ENCODE measurements at regions not wholly inside any gene's neighbourhood (a gene's known extent, or its start where the extent isn't known, plus 50 kb on each side); places are given as distances from the start of the nearest gene placed in this dataset.

DNA sequence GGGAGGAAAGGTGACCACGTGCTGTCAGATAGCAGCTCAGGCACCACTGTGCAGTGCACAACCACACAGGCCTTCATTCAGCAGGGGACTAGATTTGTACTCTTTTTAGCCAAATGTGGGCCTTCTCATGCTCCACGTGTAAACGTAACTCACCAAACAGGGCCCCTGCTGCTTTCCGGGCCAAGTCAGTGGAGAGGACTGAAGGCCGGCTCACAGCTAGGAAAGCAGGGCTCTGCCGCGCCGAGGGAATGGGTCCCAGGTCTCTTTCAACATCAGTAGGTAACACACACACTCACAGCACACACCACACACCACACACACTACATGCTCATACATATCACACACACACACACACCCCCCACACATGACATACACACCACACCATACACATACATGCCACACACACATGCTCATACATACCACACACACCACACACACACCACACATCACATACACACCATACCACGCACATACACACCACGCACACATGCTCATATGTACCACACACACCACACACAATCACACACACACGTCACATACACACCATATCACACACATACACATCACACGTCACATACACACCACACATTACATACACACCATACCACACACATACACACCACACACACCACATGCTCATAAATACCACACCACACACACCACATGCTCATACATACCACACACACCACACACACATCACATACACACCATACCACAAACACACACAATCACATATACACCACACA is 124.0 kb upstream of the ERG start (continued):
- peak; percentile 32; the same call in 1 of the 2 replicates for TF ChIP-seq GLI4 (tag by site-specific recombination; IDR thresholded peaks at IDR 0.05)
- no peak for TF ChIP-seq ZNF600 (tag by site-specific recombination; IDR thresholded peaks at IDR 0.05)
- TF ChIP-seq FEZF1 (tag by site-specific recombination; IDR thresholded peaks at IDR 0.05): no peak
- TF ChIP-seq, protein P1, sequence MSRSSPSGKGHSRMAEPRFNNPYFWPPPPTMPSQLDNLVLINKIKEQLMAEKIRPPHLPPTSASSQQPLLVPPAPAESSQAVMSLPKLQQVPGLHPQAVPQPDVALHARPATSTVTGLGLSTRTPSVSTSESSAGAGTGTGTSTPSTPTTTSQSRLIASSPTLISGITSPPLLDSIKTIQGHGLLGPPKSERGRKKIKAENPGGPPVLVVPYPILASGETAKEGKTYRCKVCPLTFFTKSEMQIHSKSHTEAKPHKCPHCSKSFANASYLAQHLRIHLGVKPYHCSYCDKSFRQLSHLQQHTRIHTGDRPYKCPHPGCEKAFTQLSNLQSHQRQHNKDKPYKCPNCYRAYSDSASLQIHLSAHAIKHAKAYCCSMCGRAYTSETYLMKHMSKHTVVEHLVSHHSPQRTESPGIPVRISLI (tag by site-specific recombination; IDR thresholded peaks at IDR 0.05): no peak
- TF ChIP-seq ZNF792 (tag by site-specific recombination; IDR thresholded peaks at IDR 0.05): no peak
- TF ChIP-seq ZNF202 (tag by site-specific recombination; IDR thresholded peaks at IDR 0.05; ENCODE audit: borderline replicate concordance): no peak
- TF ChIP-seq, protein P2, sequence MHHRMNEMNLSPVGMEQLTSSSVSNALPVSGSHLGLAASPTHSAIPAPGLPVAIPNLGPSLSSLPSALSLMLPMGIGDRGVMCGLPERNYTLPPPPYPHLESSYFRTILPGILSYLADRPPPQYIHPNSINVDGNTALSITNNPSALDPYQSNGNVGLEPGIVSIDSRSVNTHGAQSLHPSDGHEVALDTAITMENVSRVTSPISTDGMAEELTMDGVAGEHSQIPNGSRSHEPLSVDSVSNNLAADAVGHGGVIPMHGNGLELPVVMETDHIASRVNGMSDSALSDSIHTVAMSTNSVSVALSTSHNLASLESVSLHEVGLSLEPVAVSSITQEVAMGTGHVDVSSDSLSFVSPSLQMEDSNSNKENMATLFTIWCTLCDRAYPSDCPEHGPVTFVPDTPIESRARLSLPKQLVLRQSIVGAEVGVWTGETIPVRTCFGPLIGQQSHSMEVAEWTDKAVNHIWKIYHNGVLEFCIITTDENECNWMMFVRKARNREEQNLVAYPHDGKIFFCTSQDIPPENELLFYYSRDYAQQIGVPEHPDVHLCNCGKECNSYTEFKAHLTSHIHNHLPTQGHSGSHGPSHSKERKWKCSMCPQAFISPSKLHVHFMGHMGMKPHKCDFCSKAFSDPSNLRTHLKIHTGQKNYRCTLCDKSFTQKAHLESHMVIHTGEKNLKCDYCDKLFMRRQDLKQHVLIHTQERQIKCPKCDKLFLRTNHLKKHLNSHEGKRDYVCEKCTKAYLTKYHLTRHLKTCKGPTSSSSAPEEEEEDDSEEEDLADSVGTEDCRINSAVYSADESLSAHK (tag by site-specific recombination; IDR thresholded peaks at IDR 0.05): no peak
- TF ChIP-seq, protein P3, sequence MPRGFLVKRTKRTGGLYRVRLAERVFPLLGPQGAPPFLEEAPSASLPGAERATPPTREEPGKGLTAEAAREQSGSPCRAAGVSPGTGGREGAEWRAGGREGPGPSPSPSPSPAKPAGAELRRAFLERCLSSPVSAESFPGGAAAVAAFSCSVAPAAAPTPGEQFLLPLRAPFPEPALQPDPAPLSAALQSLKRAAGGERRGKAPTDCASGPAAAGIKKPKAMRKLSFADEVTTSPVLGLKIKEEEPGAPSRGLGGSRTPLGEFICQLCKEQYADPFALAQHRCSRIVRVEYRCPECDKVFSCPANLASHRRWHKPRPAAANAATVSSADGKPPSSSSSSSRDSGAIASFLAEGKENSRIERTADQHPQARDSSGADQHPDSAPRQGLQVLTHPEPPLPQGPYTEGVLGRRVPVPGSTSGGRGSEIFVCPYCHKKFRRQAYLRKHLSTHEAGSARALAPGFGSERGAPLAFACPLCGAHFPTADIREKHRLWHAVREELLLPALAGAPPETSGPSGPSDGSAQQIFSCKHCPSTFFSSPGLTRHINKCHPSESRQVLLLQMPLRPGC (tag by site-specific recombination; IDR thresholded peaks at IDR 0.05): no peak
- no peak for TF ChIP-seq SALL2 (tag by site-specific recombination; IDR thresholded peaks at IDR 0.05; ENCODE audit: borderline replicate concordance)
- no peak for TF ChIP-seq ZNF114 (tag by site-specific recombination; IDR thresholded peaks at IDR 0.05)
- no peak for TF ChIP-seq BCL11A (tag by site-specific recombination; IDR thresholded peaks at IDR 0.05; ENCODE audit: low read depth)
- TF ChIP-seq KLF7 (tag by site-specific recombination; IDR thresholded peaks at IDR 0.05; ENCODE audit: borderline replicate concordance): no peak
- TF ChIP-seq, protein P4, sequence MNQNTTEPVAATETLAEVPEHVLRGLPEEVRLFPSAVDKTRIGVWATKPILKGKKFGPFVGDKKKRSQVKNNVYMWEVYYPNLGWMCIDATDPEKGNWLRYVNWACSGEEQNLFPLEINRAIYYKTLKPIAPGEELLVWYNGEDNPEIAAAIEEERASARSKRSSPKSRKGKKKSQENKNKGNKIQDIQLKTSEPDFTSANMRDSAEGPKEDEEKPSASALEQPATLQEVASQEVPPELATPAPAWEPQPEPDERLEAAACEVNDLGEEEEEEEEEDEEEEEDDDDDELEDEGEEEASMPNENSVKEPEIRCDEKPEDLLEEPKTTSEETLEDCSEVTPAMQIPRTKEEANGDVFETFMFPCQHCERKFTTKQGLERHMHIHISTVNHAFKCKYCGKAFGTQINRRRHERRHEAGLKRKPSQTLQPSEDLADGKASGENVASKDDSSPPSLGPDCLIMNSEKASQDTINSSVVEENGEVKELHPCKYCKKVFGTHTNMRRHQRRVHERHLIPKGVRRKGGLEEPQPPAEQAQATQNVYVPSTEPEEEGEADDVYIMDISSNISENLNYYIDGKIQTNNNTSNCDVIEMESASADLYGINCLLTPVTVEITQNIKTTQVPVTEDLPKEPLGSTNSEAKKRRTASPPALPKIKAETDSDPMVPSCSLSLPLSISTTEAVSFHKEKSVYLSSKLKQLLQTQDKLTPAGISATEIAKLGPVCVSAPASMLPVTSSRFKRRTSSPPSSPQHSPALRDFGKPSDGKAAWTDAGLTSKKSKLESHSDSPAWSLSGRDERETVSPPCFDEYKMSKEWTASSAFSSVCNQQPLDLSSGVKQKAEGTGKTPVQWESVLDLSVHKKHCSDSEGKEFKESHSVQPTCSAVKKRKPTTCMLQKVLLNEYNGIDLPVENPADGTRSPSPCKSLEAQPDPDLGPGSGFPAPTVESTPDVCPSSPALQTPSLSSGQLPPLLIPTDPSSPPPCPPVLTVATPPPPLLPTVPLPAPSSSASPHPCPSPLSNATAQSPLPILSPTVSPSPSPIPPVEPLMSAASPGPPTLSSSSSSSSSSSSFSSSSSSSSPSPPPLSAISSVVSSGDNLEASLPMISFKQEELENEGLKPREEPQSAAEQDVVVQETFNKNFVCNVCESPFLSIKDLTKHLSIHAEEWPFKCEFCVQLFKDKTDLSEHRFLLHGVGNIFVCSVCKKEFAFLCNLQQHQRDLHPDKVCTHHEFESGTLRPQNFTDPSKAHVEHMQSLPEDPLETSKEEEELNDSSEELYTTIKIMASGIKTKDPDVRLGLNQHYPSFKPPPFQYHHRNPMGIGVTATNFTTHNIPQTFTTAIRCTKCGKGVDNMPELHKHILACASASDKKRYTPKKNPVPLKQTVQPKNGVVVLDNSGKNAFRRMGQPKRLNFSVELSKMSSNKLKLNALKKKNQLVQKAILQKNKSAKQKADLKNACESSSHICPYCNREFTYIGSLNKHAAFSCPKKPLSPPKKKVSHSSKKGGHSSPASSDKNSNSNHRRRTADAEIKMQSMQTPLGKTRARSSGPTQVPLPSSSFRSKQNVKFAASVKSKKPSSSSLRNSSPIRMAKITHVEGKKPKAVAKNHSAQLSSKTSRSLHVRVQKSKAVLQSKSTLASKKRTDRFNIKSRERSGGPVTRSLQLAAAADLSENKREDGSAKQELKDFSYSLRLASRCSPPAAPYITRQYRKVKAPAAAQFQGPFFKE (tag by site-specific recombination; IDR thresholded peaks at IDR 0.05; ENCODE audit: borderline replicate concordance): no peak
- no peak for TF ChIP-seq MEIS1 (CRISPR knock-in tag; IDR thresholded peaks at IDR 0.05; ENCODE audit: borderline replicate concordance)
- TF ChIP-seq ZFHX2 (tag by site-specific recombination; conservative IDR thresholded peaks at IDR 0.05): no peak
- no peak for TF ChIP-seq GFI1B (tag by site-specific recombination; IDR thresholded peaks at IDR 0.05)
- TF ChIP-seq, protein P5, sequence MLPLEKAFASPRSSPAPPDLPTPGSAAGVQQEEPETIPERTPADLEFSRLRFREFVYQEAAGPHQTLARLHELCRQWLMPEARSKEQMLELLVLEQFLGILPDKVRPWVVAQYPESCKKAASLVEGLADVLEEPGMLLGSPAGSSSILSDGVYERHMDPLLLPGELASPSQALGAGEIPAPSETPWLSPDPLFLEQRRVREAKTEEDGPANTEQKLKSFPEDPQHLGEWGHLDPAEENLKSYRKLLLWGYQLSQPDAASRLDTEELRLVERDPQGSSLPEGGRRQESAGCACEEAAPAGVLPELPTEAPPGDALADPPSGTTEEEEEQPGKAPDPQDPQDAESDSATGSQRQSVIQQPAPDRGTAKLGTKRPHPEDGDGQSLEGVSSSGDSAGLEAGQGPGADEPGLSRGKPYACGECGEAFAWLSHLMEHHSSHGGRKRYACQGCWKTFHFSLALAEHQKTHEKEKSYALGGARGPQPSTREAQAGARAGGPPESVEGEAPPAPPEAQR (tag by site-specific recombination; IDR thresholded peaks at IDR 0.05): no peak
- TF ChIP-seq, protein P6, sequence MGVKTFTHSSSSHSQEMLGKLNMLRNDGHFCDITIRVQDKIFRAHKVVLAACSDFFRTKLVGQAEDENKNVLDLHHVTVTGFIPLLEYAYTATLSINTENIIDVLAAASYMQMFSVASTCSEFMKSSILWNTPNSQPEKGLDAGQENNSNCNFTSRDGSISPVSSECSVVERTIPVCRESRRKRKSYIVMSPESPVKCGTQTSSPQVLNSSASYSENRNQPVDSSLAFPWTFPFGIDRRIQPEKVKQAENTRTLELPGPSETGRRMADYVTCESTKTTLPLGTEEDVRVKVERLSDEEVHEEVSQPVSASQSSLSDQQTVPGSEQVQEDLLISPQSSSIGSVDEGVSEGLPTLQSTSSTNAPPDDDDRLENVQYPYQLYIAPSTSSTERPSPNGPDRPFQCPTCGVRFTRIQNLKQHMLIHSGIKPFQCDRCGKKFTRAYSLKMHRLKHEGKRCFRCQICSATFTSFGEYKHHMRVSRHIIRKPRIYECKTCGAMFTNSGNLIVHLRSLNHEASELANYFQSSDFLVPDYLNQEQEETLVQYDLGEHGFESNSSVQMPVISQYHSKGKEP (tag by site-specific recombination; IDR thresholded peaks at IDR 0.05): no peak
- no peak for TF ChIP-seq GLIS2 (tag by site-specific recombination; IDR thresholded peaks at IDR 0.05)
- peak; percentile 67; the same call in 1 of the 2 replicates for TF ChIP-seq ZNF544 (tag by site-specific recombination; IDR thresholded peaks at IDR 0.05)
- TF ChIP-seq ZNF366 (tag by site-specific recombination; conservative IDR thresholded peaks at IDR 0.05): no peak
- TF ChIP-seq SCRT1 (tag by site-specific recombination; IDR thresholded peaks at IDR 0.05; ENCODE audit: borderline replicate concordance): no peak
- no peak; the same call in none of the 2 replicates for TF ChIP-seq ZNF473 (tag by site-specific recombination; IDR thresholded peaks at IDR 0.05)
- TF ChIP-seq ZNF133 (tag by site-specific recombination; IDR thresholded peaks at IDR 0.05): no peak
- no peak for TF ChIP-seq ZFP3 (tag by site-specific recombination; IDR thresholded peaks at IDR 0.05; ENCODE audit: low read depth)
- no peak for TF ChIP-seq ZNF155 (tag by site-specific recombination; IDR thresholded peaks at IDR 0.05)
